ENCODE measurements at regions not wholly inside any gene's neighbourhood (a gene's known extent, or its start where the extent isn't known, plus 50 kb on each side); places are given as distances from the start of the nearest gene placed in this dataset.

GRCh38 chr2:180161415-180161814, 154.3 kb upstream of the CWC22 start:
- Histone ChIP-seq H3K27me3 (ENCODE audit: insufficient read depth) (no peaks in the 10 kb centered on the region), H3K27ac (ENCODE audit: low read depth in 2 of 2, low read length in 1 of 2) (no peak overlapping the region), H3K4me1 (ENCODE audit: control insufficient read depth in 1 of 2, insufficient read depth in 2 of 2, low read depth in 1 of 2, low read length in 1 of 2) (no peaks in the 10 kb centered on the region; a peak in 1 of 4 replicates), H3K9ac (no peak overlapping the region), H3K9me2 (no peaks in the 10 kb centered on the region), H3F3A (replicated peaks; ENCODE audit: insufficient read depth) (no peaks in the 10 kb centered on the region), H3K79me2 (ENCODE audit: insufficient read depth) (no peaks in the 10 kb centered on the region), H2AFZ (ENCODE audit: low read depth) (no peak overlapping the region), H3K4me2 (no peak overlapping the region), H4K20me1 (ENCODE audit: insufficient read depth) (no peaks in the 10 kb centered on the region), H3K36me3 (replicated peaks in 1 of 2; ENCODE audit: control insufficient read depth in 1 of 2, insufficient read depth in 2 of 2, low read length in 1 of 2) (no peaks in the 10 kb centered on the region), H3K4me3 (ENCODE audit: low read depth in 2 of 2, low read length in 1 of 2) (no peak overlapping the region), H3K9me3 (no peaks in the 10 kb centered on the region)
- peak; percentile 14 for DNase-seq
- TF ChIP-seq RXRA (IDR thresholded peaks at IDR 0.05; ENCODE audit: borderline replicate concordance, low read depth): no peak
- no peak for TF ChIP-seq REST (IDR thresholded peaks at IDR 0.05; ENCODE audit: low read depth, low read length)
- no peak for TF ChIP-seq EZH2phosphoT487 (IDR thresholded peaks at IDR 0.05; ENCODE audit: borderline replicate concordance, low read depth)
- no peak for TF ChIP-seq NRF1 (IDR thresholded peaks at IDR 0.05; ENCODE audit: low read depth, low read length)
- TF ChIP-seq CHD2 (IDR thresholded peaks at IDR 0.05; ENCODE audit: low read length, partially characterized antibody): no peak
- no peak for TF ChIP-seq USF1 (IDR thresholded peaks at IDR 0.05; ENCODE audit: borderline replicate concordance, low read depth)
- TF ChIP-seq FOSL2 (IDR thresholded peaks at IDR 0.05; ENCODE audit: borderline replicate concordance, low read depth): no peak
- TF ChIP-seq MXI1 (IDR thresholded peaks at IDR 0.05; ENCODE audit: low read depth, low read length): no peak
- TF ChIP-seq USF2 (IDR thresholded peaks at IDR 0.05; ENCODE audit: borderline replicate concordance, low read depth, low read length): no peak
- TF ChIP-seq RFX5 (IDR thresholded peaks at IDR 0.05; ENCODE audit: low read length): no peak
- TF ChIP-seq EP300 (IDR thresholded peaks at IDR 0.05; ENCODE audit: borderline replicate concordance in 1 of 2, low read depth in 1 of 2, low read length in 1 of 2): no peak
- TF ChIP-seq RCOR1 (IDR thresholded peaks at IDR 0.05; ENCODE audit: low read length): no peak
- TF ChIP-seq SIN3A (IDR thresholded peaks at IDR 0.05; ENCODE audit: borderline replicate concordance, low read depth, low read length): no peak
- no peak for TF ChIP-seq YY1 (IDR thresholded peaks at IDR 0.05; ENCODE audit: low read depth)
- 58% methylated on average over 2 of the region's 2 CpGs for WGBS (ENCODE audit: low lambda C conversion rate)
- ChIA-PET CTCF (no interaction called here), POLR2A (no interaction called here)

All from SK-N-SH (cell line).